ACHN (cell line): ENCODE measurements at regions not wholly inside any gene's neighbourhood (a gene's known extent, or its start where the extent isn't known, plus 50 kb on each side); places are given as distances from the start of the nearest gene placed in this dataset.
A peak's percentile ranks its signal among the peaks of the same experiment; 100 is the strongest.

ENCODE experiments used
- DNase-seq: peaks from one replicate; pipeline ENCODE4 v3.0.0-alpha.2; 2015
- in situ Hi-C: cut with HindIII; loops from 2 replicates; pipeline ENCODE4 v1.10.0; 2017; ENCODE audit warnings: low sequenced_read_pairs, low pct_ligation_motif_present, low pct_unique_long_range_greater_than_20kb

GRCh38 chr6:6851059-6851948 lies 256.5 kb upstream of the RREB1 start:
- in situ Hi-C loops: no loop called here
- peak; percentile 82 for DNase-seq

DNA sequence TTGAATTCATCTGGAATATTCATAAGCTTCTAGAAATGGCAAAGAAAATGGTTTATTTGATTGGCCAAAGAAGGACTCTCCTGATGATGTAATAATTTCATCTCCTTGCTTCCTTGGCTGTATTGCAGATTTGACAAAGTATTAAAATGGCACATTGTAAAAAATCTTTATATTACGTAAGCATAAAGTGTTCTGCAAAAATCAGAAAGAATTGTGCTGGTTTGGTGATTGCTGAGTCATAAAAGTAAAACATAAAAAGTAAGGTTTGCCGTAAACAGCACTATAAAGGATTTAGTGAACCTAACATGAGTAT lies 255.9 kb upstream of the RREB1 start:
- no peak for DNase-seq
- in situ Hi-C loops: no loop called here

GRCh38 chr6:6856538-6857523 lies 250.9 kb upstream of the RREB1 start:
- in situ Hi-C loops: no loop called here
- DNase-seq: no peak

DNA sequence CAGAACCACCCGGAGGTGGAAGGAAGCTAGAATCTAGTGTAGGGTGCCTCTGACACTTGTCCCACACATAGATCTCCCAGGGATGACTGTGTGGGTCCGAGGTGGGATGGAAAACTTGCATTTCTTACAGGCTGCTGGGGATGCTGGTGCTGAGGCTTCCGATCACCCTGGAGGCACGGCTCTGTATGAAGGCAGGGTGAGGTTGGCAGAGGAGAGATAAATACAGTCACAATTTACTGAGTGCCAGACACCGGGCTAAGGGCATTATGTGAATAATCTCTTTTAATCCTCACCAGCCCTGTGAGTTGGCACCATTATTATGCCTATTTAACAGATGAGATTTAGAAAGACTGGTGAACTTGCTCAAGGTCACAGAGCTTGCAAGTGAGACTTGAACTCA lies 250.2 kb upstream of the RREB1 start:
- no peak for DNase-seq
- in situ Hi-C loops: no loop called here

DNA sequence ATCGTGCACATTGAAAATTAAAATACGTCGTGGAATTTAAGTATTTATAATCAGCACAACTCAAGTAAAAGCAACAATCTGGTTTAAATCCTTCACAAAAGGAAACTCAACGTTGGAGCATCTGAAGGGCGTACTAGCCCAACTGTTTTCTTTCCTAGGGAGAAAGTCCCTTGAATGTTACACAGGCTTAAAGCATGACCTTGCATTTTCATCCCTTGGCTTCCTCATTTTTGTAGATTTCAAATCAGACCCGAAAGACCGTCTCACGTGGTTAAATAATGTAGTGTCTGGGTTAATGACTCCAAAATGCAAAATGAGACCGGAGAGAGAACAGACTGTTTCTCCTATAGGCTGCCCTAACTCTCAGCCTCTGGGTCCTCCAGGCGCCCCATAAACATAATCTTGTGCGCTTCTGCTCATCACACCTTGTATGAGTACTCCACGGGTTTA lies 249.2 kb upstream of the RREB1 start:
- in situ Hi-C loops: no loop called here
- no peak for DNase-seq

DNA sequence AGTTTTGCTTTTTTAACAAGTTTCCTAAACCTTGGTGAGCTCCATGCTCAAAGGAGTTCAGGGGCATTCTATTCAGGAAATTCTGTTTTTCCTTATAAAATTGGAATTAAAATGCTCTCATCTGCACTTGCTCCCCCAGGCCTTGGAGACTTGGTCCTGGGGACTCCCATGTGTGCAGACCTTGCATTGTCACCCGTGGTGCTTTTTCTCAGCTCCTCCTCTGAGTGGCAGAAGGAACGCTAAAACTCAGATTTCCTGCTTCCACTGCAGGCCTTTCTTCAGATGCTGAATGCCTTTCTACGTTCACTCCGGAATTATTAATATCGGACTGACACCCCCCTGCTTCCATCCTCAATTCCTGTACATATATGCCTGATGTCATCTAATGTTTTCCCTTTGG lies 248.7 kb upstream of the RREB1 start:
- in situ Hi-C loops: no loop called here
- no peak for DNase-seq

DNA sequence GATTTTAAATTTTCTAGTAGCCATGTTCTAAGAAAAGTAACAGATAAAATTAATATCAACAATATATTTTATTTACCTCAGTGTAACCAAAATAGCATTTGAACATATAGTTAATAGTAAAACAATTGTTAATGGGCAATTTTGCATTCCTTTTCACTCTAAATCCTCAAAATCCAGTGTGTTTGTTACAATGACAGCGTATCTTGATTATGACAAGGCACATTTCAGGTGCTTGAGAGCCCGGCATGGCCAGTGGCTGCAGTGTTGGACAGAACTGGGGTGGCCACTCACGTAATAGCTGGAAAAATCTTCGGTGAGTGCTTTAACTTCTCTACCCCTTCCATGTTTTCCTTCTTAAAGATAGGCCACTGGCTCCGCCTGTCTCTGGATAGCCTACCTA lies 248.0 kb upstream of the RREB1 start:
- in situ Hi-C loops: no loop called here
- no peak for DNase-seq

GRCh38 chr6:6860863-6861262 lies 246.9 kb upstream of the RREB1 start:
- DNase-seq: no peak
- in situ Hi-C loops: no loop called here

DNA sequence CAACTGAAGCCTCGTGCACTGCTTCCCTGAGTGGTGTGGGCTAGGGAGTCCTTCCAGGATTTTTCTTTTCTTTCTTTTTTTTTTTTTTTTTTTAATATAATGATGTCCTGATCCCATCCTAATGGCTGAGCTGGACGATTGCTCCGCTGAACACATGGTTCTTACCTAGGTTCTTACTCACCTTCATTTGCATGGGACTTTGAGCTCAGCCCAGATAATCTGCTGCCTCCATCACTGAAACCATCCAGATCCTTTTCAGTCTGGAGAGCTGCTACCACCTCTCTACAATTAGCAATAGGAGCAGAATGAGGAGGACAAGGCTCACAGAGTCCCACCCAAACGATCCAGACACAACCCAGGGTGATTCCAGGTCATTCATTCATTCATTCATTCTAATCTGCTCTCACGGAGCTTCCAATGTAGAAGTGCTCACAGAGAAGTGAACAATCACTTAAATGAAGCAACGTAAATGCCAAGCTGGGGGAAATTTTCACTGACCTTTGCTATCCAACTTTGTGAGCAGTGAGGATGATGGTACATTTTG lies 246.3 kb upstream of the RREB1 start:
- DNase-seq: no peak
- in situ Hi-C loops: no loop called here

DNA sequence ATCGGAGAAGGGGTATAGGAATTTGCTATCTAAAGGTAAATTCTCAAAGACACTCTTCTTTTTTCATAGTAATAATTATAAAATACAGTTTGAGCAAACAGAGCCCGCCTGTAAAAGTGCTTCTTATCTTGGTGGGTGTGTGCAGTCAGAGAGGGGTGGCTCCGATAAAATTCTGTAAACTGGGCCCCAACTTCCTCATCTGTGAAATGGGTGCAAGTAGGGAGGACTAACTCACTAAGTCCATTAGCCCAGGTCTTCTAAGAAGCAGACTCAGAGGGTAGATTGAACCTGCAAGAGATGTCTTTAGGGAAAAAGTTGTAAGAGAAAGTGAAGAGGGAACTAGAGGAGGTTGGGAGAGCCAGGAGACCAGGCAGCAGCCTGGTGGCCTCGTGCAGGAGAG lies 245.8 kb upstream of the RREB1 start:
- no peak for DNase-seq
- in situ Hi-C loops: no loop called here

DNA sequence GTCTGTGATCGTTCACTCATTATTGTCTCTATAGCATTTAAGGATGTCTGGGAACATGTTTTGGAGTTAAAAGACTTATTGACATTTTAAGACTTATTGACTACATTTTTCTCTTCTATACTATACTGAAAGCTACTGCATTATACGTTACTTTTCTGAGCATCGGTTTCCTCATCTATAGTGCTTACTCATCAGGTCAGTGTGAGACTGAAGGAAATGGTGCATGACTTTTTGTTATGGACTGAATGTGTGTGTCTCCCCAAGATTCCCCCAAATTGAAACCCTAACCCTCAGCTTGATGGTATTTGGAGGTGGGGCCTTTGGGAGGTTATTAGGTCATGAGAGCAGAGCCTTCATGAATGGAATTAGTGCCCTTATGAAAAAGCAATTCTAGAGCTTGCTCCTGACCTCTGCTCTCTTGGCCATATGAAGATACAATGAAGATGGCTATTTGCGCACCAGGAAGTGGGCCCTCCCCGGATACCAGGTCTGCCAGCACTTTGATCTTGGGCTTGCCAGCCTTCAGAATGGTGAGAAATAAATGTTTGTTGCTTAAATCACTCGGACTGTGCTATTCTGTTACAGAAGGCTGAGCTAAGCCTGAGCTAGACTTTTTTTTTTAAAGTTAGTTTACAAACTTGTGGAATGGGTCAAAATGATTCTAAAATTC lies 243.7 kb upstream of the RREB1 start:
- in situ Hi-C loops: no loop called here
- no peak for DNase-seq

- in situ Hi-C loops: no loop called here
These were observed 242.2 kb upstream of the RREB1 start for GRCh38 chr6:6865611-6866010.

GRCh38 chr6:6866656-6867403 lies 240.9 kb upstream of the RREB1 start:
- in situ Hi-C loops: no loop called here

More at GRCh38 chr6:6865611-6866010, 242.2 kb upstream of the RREB1 start:
- DNase-seq: no peak

GRCh38 chr6:6867404-6867799 lies 240.4 kb upstream of the RREB1 start:
- no peak for DNase-seq

More at GRCh38 chr6:6866656-6867403, 240.9 kb upstream of the RREB1 start:
- no peak for DNase-seq

DNA sequence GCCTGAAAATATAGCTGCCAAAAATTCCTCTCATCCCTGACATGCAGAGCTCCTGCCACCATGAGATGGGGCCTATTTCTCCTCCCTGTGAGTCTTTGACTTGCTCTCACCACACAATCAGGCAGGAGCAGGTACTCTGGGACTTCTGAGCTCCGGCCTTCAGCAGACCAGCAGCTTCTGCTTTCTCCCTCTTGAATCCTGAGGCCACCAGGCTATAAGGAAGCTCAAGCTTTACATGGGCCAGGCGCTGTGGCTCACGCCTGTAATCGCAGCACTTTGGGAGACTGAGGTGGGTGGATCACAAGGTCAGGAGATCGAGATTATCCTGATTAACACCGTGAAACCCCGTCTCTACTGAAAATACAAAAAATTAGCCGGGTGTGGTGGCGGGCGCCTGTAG lies 238.7 kb upstream of the RREB1 start:
- no peak for DNase-seq
- in situ Hi-C loops: no loop called here

More at GRCh38 chr6:6867404-6867799, 240.4 kb upstream of the RREB1 start:
- in situ Hi-C loops: no loop called here

- in situ Hi-C loops: no loop called here
- DNase-seq: no peak
These were observed 236.8 kb upstream of the RREB1 start for GRCh38 chr6:6870921-6871320.

- DNase-seq: no peak
- in situ Hi-C loops: no loop called here
These were observed 235.1 kb upstream of the RREB1 start for GRCh38 chr6:6872459-6873344.
